RCC 7860 (cell line): ENCODE measurements at regions not wholly inside any gene's neighbourhood (a gene's known extent, or its start where the extent isn't known, plus 50 kb on each side); places are given as distances from the start of the nearest gene placed in this dataset.

ENCODE experiments used
- DNase-seq: peaks from one replicate; pipeline ENCODE4 v3.0.0-alpha.2; 2015; ENCODE audit warnings: low spot score
- FAIRE-seq: peaks from 2 replicates; lab custom pipeline; 2012; peaks lifted over from hg19 to GRCh38; lab: Jason Lieb, UNC

DNA sequence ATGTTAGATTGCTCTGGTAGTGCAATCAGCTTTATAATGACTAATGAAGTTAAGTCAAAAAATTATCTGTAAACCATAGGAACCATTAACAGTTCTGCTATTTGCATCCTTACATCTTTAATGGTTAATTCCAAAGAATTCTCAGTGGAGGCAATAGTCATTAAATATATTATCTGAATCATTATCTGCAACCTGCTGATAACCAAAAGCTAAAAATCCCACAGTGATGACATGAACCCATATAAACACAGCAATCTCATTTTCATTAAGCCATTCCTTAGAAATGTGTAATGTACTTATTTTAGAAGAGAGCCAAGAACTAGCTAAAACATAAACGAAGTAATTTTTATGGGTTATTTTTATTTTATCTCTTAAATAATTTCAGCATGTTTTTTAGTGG, 60.2 kb downstream of the MAGEB16 start:
- peak; percentile 14 for FAIRE-seq

DNA sequence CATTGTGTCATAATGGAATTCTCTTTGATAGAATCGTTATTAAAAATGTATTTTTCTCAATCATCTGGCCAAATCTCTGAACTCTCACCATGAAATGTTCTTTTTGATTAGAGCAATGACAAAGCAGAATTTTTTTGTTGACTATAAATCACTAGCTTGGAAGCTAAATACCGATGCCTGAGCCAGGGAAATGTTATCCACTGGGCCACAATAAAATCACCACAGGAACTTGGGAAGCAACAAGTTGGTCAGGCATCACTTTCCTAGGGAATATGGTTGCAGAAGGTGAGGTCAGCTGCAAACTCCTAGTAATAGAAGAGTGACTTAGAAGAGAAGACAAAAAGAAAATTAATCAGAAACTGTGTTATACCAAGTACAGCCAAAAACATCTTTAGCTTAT, 60.6 kb upstream of the CFAP47 start:
- FAIRE-seq: no peak
- no peak for DNase-seq

More for the DNA sequence above, 60.2 kb downstream of the MAGEB16 start:
- DNase-seq: no peak

GRCh38 chrX:35868501-35868900, 51.0 kb upstream of the CFAP47 start:
- DNase-seq (no peak), FAIRE-seq (no peak)
